Mammary epithelial cell (primary cell): ENCODE measurements at regions not wholly inside any gene's neighbourhood (a gene's known extent, or its start where the extent isn't known, plus 50 kb on each side); places are given as distances from the start of the nearest gene placed in this dataset.

Experiments
- EZH2 ChIP-seq: IDR thresholded peaks from 2 replicates; pipeline ENCODE4 v1.6.1; 2012; ENCODE audit warnings: low read length, inconsistent platforms, borderline replicate concordance
- TF ChIP-seq, protein P1 (sequence below), 2 donors: IDR thresholded peaks in 1 of 2; conservative IDR thresholded peaks in 1 of 2; 2 replicates each; pipeline ENCODE4 v1.5.1; 2011 to 2012; ENCODE audit warnings: inconsistent platforms in 2 of 2, low read length in 2 of 2, mild to moderate bottlenecking in 2 of 2, control low read depth in 1 of 2, low read depth in 1 of 2; ENCODE audit not compliant: insufficient read depth in 1 of 2; ENCODE audit errors: extremely low read depth in 1 of 2

DNA sequence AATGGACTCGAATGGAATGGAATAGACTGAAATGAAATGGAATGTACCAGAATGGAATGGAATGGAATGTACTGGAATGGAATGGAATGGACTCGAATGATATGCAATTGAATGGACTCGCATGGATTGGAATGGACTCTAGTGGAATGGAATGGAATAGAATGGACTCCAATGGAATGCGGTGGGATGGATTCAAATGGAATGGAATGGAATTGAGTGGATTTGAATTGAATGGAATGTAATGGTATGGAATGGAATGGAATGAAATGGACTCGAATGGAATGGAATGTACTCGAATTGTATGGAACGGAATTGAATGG, 99.6 kb upstream of the FBXO28 start:
- TF ChIP-seq, protein P1, sequence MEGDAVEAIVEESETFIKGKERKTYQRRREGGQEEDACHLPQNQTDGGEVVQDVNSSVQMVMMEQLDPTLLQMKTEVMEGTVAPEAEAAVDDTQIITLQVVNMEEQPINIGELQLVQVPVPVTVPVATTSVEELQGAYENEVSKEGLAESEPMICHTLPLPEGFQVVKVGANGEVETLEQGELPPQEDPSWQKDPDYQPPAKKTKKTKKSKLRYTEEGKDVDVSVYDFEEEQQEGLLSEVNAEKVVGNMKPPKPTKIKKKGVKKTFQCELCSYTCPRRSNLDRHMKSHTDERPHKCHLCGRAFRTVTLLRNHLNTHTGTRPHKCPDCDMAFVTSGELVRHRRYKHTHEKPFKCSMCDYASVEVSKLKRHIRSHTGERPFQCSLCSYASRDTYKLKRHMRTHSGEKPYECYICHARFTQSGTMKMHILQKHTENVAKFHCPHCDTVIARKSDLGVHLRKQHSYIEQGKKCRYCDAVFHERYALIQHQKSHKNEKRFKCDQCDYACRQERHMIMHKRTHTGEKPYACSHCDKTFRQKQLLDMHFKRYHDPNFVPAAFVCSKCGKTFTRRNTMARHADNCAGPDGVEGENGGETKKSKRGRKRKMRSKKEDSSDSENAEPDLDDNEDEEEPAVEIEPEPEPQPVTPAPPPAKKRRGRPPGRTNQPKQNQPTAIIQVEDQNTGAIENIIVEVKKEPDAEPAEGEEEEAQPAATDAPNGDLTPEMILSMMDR (conservative IDR thresholded peaks at IDR 0.05 in 1 of 2, IDR thresholded peaks at IDR 0.05 in 1 of 2; ENCODE audit: extremely low read depth in 1 of 2, insufficient read depth in 1 of 2, low read depth in 1 of 2, low read length in 2 of 2) = no peak
- TF ChIP-seq EZH2 = no peak
